ENCODE measurements at regions not wholly inside any gene's neighbourhood (a gene's known extent, or its start where the extent isn't known, plus 50 kb on each side); places are given as distances from the start of the nearest gene placed in this dataset.

GRCh38 chr6:124903797-124904196 lies 58.4 kb upstream of the RNF217 start:
- Histone ChIP-seq H3K4me3 (ENCODE audit: low read depth in 1 of 5, low read length in 5 of 5) (no peak overlapping the region), H3K9ac (ENCODE audit: low read length in 5 of 5) (no peak overlapping the region), H3K9me3 (ENCODE audit: control insufficient read depth in 5 of 5, low read length in 5 of 5) (no peaks in the 10 kb centered on the region), H3K4me1 (ENCODE audit: control insufficient read depth in 5 of 5, insufficient read depth in 5 of 5, low read length in 5 of 5) (no peaks in the 10 kb centered on the region), H3K36me3 (ENCODE audit: control insufficient read depth in 5 of 5, insufficient read depth in 5 of 5, low read length in 5 of 5) (no peaks in the 10 kb centered on the region), H3K27me3 (ENCODE audit: control insufficient read depth in 5 of 5, insufficient read depth in 4 of 5, low read length in 5 of 5) (no peaks in the 10 kb centered on the region), H3K27ac (ENCODE audit: low read depth, low read length) (no peak overlapping the region)

GRCh38 chr6:124907596-124907995 lies 54.6 kb upstream of the RNF217 start:
- Histone ChIP-seq H3K9me3 (ENCODE audit: control insufficient read depth in 5 of 5, low read length in 5 of 5) (no peaks in the 10 kb centered on the region), H3K9ac (ENCODE audit: low read length in 5 of 5) (no peak overlapping the region), H3K4me3 (ENCODE audit: low read depth in 1 of 5, low read length in 5 of 5) (no peak overlapping the region), H3K36me3 (ENCODE audit: control insufficient read depth in 5 of 5, insufficient read depth in 5 of 5, low read length in 5 of 5) (no peaks in the 10 kb centered on the region), H3K27ac (ENCODE audit: low read depth, low read length) (no peak overlapping the region), H3K27me3 (ENCODE audit: control insufficient read depth in 5 of 5, insufficient read depth in 4 of 5, low read length in 5 of 5) (no peaks in the 10 kb centered on the region), H3K4me1 (ENCODE audit: control insufficient read depth in 5 of 5, insufficient read depth in 5 of 5, low read length in 5 of 5) (no peaks in the 10 kb centered on the region)
